ENCODE measurements at regions not wholly inside any gene's neighbourhood (a gene's known extent, or its start where the extent isn't known, plus 50 kb on each side); places are given as distances from the start of the nearest gene placed in this dataset.
"Not testable (repeated sequence)": the region's sequence is repeated elsewhere in the genome, so short reads cannot be mapped to it uniquely, and the experiment has no call there.

DNA sequence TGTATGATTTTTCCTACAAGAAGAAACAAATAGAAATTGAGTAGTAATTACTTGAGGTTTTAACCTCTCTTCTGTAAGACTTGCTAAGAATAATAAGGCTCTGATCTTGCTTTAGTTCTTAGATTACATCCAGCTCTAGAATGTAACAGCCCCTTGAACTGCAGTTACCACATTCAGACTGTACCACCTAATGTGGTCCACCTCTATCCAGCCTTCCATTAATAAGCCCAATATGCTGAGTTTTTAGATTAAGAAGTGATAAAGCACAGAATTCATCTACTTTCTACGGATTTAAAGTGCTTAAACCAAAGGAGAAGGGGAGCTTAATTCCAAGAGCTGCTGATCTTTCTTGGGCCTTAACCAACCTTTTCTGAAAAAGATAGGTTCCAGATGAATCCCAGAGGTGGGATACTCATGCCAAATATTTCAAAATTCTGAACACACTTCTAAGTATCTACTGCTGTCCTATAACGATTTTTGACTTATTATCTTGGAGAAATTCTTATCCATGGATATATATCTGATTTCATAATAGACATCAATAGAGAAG lies 131.5 kb downstream of the ZNF608 start:
- DNase-seq, result no peak

DNA sequence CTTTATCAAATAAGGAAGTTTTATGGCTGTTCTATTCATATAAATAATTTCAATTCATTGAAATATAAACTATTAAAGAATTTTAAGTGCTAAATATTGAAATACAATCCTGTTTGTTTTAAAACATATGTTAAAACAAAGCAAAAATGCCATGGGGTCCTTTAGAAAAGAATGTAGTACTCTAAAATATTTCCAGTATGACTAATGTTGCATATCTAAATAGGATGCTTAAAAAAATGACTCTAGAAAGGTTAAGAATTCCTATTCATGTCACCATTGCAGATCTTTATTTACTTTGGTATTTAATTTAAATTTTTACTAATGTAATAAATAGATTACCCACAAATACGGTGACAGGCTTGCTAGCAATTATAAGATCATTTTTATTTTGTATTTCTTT lies 132.3 kb downstream of the ZNF608 start:
- no peak for DNase-seq

DNA sequence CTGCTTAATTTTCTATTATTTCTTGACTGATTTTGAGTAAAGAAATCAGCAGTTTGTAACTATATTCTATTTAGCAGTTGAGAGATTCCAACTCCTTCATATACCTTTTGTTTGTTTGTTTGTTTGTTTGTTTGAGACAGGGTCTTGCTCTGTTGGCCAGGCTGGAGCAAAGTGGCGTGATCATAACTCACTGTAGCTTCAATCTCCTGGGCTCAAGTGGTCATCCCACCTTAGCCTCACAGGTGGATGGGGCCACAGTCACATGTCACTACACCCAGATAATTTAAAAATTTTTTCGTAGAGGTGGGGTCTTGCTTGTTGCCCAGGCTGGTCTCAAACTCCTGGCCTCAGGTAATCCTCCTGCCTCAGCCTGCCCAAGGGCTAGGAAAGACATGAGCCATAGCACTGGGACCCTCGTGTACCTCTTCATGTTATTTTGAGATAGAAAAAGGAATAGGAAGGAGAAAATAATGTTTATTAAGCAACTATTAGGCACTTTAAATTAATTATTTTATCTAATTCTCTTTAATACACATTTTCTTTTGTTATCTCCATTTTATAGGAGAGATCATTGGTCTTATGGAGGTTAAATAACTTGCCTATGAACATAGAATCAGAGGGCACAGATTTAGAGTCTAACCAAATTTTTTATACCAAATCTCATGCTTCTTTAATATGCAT lies 133.0 kb downstream of the ZNF608 start:
- DNase-seq, result no peak

DNA sequence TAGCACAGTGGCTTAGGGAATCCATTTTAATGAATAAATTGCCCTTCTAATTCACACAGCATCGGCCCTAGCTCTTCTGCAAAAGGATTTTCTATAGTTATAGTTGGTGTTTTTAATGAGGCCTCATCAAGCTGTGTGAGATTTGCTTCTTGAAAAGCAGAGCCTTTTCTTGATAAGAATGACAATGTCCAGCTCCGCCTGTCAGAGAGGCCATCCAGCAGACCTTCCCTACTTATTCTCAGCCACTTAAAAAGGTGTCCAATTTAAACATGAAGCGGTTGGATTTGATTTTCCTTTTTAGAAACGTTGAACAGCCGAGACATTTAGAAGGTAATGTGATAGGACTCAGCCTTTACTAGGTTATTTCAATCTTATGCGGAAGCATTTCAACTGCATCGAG lies 134.4 kb downstream of the ZNF608 start:
- DNase-seq, result no peak

DNA sequence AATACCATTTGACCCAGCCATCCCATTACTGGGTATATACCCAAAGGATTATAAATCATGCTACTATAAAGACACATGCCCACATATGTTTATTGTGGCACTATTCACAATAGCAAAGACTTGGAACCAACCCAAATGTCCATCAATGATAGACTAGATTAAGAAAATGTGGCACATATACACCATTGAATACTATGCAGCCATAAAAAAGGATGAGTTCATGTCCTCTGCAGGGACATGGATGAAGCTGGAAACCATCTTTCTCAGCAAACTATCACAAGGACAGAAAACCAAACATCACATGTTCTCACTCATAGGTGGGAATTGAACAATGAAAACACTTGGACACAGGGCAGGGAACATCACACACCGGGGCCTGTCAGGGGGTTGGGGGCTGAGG lies 135.2 kb downstream of the ZNF608 start:
- DNase-seq, result not testable (repeated sequence)

DNA sequence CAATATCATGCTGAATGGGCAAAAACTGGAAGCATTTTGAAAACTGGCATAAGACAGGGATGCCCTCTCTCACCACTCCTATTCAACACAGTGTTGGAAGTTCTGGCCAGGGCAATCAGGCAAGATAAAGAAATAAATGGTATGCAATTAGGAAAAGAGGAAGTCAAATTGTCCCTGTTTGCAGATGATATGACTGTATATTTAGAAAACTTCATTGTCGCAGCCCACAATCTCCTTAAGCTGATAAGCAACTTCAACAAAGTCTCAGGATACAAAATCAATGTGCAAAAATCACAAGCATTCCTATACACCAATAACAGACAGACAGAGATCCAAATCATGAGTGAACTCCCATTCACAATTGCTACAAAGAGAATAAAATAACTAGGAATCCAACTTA lies 136.8 kb downstream of the ZNF608 start:
- DNase-seq, result not testable (repeated sequence)

DNA sequence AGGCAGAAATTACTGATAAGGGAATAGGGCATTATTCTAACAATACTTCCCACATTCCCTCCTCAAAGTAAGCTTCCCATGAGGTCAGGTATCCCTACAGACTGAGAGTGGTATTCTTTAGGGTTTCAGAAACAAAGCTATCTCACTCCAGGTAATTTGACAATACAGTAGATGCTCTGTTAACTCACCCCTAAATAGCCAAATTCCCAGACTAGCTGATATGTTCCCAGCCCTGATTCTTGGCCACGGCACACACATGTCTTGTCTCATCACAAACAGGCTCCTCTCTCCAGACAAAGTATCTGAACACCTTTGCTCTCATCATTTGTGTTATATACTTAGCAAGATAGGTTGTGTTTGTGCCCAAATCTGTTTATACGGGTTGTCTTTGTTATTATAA lies 139.9 kb downstream of the ZNF608 start:
- no peak for DNase-seq

DNA sequence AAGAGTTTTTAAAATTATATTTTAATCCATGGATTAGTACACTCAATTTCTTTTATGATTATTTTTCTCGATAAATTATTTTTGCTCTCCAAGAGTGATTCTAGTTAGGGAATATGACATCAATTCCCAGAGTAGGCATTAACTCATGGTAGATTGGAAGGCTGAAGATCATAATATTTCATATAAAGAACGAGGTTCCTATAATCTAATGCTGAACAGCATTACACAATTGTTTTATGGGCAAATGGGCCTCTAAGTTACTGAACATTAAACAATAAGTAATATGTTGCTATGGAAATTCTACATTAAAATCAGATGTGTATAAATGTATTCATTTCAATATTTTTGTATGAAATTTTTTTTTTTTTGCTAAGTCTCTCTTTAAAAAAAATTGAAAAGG lies 140.3 kb downstream of the ZNF608 start:
- no peak for DNase-seq

DNA sequence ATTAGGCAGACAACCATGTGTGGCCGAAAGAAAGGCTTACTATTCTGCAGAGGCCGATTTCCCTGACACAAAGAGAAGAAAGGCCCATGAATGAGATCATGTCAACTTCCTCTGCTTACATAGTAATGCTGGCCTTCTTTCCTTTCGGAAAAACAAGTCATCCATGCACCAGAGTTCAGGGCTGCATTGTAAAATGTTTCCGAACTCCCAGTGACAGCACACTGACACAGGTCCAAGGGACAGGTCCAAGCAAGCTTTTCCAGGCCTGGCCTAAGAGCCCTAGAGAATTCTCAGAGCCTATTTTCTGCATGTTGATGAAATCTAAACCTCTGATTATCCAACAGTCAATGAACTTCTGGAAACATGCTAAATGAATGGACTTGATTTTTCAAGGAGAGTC lies 140.9 kb downstream of the ZNF608 start:
- peak; percentile 25 to 69 for DNase-seq

DNA sequence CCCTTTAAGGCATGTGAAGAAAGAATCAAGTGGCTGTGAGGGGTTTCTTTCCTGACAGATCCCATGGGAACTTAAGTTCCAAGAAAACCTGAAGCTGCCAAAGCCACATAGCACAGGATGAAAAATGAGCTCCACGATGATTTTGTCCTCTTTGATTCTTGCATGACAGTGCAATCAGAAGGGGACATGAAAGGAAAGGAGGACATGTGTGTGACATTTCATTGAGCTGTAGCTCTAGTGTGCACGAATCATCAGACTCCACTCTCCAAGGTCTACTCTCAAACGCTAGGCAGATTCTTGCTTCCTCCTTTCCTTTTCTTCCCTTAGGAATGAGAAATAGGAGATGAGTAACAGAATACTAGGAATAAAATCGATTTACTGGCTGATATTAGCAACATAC lies 142.0 kb downstream of the ZNF608 start:
- no peak for DNase-seq

DNA sequence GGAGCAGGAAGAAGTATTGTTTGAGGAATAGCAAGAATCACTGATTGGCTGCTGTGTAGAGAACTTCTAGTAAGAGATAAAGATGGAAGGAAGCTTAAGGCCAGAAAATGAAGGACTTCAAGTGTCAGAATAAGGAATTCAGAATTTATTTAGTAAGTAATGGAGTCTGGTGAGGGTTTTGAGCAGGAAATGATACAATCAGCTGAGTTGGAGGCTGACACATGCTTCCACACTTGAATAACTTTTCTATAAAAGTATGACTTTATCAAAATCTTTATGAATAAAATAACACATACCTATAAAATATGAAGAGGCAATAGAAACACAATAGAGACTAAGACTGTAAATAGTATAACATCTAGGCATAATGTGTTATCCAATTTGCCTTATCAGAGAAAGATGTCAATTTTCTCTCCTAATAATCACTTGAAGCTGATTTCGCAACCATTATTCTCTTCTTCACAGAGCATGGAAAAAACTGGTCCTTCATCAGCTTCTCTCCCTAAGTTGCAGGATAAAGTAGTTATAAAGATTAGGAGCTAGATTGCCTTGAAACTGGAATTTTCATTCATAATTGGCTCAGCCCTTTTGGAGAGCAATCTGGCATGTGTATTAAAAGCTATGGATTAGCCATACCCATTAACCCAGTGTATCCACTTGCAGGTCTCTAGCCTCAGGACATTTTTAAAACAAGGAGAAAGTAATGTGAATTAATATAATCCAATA lies 143.4 kb downstream of the ZNF608 start:
- no peak for DNase-seq

DNA sequence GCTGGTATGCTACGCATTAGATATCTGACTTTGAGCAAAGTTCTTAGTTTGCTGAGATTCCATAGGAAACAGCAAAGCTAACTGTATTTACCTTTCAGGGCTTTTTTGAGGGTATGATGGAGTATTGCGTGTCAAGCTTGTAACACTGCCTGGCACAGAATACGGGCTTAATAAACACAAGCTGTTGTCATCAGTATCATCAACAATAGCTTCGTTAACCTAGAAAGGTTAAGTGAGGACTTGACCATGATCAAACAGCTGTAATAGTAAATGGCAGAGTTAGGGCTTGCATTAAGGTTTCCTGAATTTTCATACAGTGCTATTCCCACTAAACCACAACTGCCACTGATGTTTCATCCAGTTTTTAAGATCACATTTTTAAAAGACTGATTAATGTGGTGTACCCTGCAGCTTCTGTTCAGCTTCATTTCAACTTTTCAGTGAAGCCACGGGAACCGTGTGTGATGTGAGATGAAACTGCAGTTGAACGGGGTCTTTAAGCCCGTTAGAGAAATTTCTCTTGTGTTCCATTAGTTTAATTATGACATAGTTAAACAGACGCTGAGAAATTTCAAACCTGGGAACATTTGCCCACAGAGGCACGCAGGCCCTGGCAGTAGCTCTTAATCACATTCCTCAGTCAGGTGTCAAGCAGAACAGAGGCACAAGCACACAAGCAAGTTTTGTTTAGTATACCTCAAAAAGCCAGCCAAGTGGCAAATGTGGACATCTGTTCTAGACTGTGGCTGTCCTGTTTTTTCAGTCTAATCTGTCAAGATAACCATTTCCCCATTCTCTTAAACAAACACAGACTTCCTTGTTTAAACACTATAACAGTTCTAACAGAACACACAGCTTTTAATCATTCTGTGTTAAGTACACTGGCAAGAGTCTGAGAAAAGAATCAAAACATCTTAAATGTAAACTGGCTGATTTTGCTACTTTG lies 147.1 kb downstream of the ZNF608 start:
- peak; percentile 25 to 50 for DNase-seq

DNA sequence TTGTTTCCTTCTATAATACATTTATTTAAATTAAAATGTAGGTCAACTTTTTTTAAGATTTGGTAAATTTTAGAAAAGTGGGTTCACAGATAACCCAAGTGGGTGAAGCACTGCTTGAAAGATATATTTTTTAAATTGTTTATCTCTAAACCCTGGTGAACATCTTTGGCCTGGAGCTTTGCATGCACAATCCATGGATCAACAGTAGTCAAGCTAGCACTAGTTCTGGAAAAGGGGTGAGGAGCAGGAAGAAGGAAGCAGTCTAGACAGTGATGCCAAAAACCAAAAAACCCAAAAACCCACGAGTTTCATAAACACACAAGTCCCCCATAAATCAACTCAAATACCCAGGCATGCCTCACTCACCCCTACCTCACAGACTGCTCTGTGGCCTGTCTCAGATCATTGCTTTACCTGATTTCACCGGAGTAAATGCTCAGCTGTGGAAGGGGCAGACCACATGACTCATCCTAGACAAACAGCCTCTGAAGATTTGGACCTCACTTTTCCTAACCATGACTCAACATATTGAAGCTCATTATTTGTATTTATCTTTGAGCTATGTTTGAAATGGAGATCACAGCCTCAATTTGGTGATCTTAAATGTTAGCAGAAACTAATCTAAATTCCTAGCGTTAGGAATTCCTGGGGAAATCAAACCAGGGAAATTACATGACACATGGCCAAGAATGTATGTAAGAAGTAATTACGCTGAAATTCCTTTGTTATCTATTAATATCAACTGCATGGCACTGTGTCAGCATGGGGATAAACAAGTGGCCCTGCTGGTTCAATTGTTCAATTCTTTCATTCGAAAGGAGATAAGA lies 149.6 kb downstream of the ZNF608 start:
- no peak for DNase-seq

DNA sequence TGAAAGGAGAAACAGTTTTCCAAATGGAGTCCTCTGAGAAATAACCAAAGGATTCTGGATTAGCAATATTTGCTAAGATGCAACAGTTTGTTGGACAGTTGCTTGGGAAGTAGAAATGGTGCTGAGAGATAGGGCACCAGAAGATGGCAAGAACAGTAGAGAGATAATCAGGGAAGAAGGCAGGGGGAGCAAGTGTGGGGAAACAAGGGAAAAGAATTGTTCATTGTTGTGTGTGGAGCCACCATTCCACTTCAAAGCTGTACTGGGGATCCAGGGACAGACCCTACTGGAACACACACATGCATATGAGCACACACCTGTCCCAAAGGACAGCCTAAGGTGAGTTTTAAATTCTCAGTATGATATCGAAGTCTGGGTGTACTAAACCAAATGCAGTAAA lies 152.5 kb downstream of the ZNF608 start:
- no peak for DNase-seq

DNA sequence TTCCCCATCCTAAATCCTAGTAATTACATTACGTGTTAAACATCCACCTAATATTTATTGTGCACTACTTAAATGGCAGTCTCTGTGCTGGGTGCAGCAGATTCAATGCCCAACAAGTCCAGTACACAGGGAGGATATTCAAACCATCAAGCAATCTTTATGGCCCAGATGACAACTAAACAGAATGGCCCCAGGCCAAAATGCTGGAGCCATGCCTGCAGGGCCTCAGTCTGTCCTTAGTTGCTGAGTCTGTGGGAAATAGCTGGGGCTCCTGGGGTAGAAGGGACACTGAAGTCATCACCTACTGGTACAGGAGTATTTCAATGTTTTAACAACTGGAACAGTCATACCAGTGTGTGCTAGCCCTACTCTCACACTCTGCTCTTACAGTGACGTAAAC lies 153.5 kb downstream of the ZNF608 start:
- DNase-seq, result no peak

DNA sequence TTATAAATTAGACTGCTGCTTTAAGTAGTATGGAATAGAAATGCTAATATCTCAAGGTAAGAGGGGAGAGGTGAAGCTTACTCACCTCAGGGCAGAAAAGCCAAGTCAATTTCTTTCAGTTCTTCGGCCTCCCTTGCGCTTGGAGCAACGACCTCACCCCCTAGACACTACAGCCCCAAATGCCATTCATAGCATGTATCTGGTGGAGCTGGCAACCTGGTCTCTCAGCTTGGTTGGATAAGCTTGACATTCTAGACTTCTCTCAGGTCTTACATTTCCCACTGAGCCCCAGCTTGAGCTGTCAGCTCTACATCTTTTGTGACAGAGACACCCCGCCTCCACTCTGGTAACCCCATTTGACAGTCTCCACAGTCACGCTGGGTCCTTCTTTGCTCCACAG lies 154.9 kb downstream of the ZNF608 start:
- no peak for DNase-seq

DNA sequence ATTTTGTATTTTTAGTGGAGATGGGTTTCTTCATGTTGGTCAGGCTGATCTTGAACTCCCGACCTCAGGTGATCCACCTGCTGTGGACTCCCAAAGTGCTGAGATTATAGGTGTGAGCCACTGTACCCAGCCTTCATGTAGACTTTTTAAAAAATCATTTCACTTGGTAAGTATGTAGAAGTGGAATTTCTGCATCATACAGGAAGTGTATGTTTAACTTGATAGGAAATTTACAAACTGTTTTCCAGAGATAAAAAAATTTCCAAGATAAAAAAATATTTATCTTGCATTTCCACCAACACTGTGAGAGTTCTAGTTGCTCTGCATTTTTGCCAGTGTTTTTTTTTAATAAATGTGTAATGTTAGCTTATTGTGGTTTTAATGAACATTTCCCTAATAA lies 155.8 kb downstream of the ZNF608 start:
- DNase-seq, result no peak

DNA sequence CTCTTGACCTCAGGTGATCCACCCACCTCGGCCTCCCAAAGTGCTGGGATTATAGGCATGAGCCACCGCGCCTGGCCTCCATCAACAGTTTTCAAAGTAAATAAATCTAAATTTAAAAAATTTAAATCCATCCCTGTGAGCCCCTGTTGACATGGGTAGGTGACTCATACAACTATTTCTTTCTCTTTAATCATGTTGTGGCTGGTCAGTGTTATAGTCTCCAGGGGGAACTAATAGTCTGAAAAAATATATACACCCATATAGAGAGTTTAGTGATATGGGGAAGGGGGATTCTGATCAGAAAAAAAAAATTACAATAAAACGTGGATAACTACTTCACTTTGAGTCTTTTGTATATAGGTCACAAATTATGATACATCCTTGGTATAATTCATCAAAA lies 159.2 kb downstream of the ZNF608 start:
- DNase-seq, result no peak

DNA sequence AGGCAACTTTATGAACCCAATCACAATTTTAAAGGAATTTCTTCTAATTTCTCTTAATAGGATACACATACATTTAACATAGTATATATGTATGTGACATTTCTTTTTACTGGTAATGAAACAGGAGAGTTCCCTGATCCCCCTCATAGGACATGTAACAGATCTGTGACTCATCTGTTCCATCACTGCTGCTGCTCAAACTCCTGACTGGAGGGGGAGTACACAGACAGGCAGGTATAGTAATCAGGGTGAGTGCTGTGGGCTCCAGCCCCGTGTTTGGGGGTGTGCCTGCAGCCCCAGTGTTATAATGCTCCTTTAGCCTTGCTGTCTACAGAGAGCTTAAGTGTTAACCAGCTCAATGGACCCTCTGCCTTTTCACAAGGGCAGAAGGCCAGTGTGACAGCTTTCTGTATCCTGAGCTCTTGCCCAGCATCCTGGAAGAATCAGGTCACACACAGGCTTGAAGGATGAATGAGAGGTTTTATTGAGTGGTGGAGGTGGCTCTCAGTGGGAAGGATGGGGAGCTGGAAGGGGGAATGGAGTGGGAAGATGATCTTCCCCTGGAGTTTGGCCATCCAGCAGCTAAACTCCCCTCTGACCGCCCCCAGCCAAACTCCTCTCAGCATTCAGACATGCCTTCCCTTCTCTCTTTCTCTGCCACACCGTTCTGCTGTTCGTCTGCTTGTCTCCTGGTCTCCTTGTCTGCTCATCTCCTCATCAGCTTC lies 161.3 kb downstream of the ZNF608 start:
- no peak for DNase-seq

DNA sequence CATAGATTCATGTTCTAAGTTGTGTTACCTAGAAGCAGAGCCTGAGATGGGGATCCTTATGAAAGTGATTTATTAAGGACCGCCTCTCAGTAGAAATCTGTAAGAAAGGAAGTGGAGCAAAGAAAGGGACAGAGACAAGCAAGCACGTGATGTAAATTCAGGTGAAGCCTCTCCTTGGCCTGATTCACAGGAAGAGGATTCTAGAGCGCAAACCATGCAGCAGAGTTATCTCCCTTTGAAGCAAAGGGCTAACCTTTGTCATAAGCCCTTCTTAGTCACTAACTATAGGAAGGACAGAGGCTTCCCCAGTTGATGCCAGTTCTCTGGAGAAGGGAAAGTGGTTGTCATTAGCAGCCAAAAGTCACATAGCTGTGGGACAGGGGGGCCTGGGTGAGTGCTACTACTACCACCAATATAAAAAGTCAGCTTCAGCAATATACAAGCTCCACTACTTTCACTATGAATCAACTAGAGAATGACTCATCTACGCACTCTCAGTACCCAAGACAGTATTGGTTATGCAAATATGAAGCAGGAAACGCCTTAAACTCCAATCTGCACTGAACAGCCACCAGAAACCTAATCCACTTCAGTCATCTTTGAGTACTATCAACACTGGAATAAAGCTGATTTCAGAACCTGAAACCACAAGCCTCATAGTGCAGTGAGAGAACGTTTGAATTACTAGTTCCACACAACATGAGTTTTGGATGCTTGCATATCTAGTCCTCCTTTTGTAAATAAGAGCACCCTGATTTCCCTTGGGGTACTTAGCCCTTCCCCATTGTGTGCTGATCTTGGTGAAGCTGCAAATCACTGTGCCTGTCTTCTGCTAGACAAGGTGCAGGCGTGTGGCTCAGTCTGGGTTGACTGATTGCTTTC lies 162.7 kb downstream of the ZNF608 start:
- DNase-seq, result no peak

DNA sequence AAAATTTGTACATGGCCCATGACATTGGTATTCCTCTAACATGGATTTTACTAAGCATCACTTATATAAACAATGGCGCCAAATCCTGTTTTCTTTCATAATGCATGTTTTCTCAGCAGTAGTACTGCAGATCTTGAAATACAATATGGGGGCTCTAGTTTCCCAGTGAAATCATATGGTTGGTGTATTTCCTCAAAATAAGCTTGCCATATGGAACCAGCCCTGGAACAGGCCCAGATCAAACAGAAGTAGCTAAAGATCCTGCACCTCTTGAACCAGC lies 163.9 kb downstream of the ZNF608 start:
- no peak for DNase-seq
